ENCODE measurements at regions not wholly inside any gene's neighbourhood (a gene's known extent, or its start where the extent isn't known, plus 50 kb on each side); places are given as distances from the start of the nearest gene placed in this dataset.

DNA sequence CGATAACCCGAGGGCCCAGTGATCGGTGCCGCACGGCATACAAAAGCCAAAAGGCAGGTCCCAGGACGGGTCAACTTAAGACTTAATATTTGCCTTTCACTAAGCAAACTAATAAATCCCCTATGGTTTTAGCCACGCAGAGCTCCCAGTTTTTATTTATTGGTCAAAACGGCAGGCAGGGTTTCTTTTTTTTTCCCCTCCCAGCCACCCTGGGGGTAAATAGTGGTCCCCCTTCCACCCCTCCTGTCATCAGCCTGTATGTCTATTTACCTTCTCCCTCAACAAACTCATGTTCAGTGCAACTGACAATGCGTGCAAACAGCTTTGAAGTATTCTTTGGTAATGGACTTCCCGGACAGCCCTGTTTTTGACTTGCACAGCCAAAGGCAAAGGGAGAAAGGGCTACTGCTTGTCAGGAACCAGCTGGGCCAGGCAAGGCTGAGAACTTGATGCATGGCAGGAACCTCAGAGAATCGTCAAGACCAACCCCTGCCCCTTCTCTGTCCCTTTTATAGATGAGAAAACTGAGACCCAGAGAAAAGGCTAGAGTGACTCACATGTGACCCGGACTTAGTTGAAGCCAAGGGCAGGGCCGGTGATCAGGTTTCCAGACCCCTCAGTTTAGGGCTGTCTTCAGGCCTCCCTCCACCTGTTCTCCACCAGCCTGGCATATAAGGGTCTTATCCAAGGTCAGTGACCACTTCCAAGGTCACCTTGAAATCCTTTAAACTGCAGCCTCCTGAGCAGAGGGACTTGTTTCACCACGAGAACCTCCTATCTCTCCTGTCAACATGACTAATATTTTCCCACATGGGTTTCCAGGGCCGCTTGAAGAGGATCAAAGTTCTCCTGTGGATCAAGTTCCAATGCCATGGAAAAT is 279.0 kb downstream of the SOX9 start:
- H3K27me3 Mint-ChIP-seq = no peaks in the 10 kb centered on the region
- ATAC-seq (ENCODE audit: low read depth) (no peak), DNase-seq (no peak)
- no peaks in the 10 kb centered on the region for H3K36me3 Mint-ChIP-seq
- peaks cover 1% of the 10 kb centered on the region for H3K4me1 Mint-ChIP-seq
- H3K4me3 Mint-ChIP-seq = no peak overlapping the region
- H3K9me3 Mint-ChIP-seq = peaks cover 3% of the 10 kb centered on the region
- H3K27ac Mint-ChIP-seq = no peak overlapping the region
- POLR2A ChIA-PET = no interaction called here

DNA sequence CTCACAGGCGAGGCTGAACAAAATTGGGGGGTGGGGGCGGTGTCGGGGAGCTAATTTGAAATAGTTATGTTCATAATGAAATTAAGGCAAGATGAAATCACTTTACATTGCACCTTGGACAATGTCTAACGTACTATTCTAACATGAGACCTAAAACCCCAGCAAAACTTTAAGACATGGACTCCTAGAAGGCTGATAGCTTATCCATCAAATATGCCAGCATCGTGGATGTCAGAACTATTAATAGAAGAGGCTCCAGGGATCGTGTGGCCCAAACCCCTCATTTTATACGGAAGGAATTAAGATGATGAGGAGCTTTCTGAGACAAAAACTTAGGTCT is 279.6 kb downstream of the SOX9 start:
- no peak for DNase-seq
- H3K27me3 Mint-ChIP-seq = no peaks in the 10 kb centered on the region
- ATAC-seq (ENCODE audit: low read depth) = no peak
- H3K4me3 Mint-ChIP-seq = no peak overlapping the region
- peaks cover 3% of the 10 kb centered on the region for H3K9me3 Mint-ChIP-seq
- no peaks in the 10 kb centered on the region for H3K36me3 Mint-ChIP-seq
- peaks cover 1% of the 10 kb centered on the region for H3K4me1 Mint-ChIP-seq
- H3K27ac Mint-ChIP-seq = no peak overlapping the region
- POLR2A ChIA-PET = no interaction called here

DNA sequence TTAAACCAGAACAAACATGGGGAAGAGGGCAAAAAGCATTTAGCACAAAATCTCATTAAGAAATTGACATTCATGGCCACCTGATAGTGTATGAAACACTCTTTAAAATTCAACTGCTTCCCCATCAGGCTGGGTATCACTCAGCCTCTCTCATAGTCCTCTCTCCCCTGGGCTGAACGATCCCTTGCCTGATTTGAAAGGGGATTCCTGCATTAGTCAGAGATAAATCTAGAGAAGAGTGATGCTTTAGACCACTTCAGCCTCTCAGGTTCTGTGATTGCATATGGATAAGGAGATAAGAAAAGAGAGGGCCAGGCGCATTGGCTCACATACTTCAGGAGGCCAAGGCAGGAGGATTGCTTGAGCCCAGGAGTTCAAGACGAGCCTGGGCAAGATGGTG is 280.0 kb downstream of the SOX9 start:
- H3K4me1 Mint-ChIP-seq = peaks cover 1% of the 10 kb centered on the region
- no peak overlapping the region for H3K27ac Mint-ChIP-seq
- DNase-seq (no peak), ATAC-seq (ENCODE audit: low read depth) (no peak)
- H3K9me3 Mint-ChIP-seq = peaks cover 3% of the 10 kb centered on the region
- H3K36me3 Mint-ChIP-seq = no peaks in the 10 kb centered on the region
- H3K4me3 Mint-ChIP-seq = no peak overlapping the region
- POLR2A ChIA-PET = no interaction called here
- H3K27me3 Mint-ChIP-seq = no peaks in the 10 kb centered on the region

DNA sequence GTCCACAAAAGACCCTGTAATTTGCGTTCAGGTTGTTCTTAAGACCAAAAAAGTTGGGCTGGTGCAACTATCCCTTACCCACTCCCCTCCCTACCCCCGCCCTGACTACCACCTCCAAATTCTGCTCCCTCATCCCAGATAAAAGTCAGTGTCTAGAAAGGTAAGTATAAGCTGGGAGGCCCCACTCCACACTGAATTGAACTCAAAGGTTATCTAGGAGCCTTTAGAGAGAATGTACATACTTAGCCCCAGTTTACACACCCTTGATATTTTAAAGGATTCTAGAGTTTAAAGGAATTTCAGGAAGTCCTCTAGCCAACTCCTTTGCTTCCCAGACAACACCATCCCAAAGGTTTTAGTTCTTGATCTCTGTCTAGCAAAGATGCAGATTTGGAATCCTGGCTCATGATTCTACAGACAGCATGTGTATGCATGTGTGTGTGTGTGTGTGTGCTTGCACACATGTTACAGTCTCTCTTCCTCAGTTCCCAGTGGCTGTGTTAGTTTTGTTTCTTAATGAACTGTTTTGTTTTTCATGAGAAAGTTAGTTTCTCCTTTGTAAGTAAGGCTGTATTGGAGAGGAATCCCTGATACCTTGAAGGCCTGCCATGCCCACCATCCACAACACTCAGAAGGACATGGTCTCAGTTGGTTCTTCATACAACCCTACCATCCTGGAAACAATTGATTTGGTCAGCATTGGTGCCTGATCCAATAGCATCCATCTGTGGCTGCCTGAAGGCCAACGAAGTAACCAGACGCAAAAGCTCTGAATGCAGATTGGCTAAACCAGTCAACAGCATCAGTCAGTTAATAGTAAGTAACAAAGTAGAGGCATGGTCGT is 281.3 kb downstream of the SOX9 start:
- Mint-ChIP-seq H3K9me3 (peaks cover 3% of the 10 kb centered on the region), H3K4me3 (no peak overlapping the region), H3K27ac (no peak overlapping the region), H3K4me1 (peaks cover 1% of the 10 kb centered on the region), H3K27me3 (no peaks in the 10 kb centered on the region), H3K36me3 (no peaks in the 10 kb centered on the region)
- POLR2A ChIA-PET = no interaction called here
- ATAC-seq (ENCODE audit: low read depth) (no peak), DNase-seq (no peak)

DNA sequence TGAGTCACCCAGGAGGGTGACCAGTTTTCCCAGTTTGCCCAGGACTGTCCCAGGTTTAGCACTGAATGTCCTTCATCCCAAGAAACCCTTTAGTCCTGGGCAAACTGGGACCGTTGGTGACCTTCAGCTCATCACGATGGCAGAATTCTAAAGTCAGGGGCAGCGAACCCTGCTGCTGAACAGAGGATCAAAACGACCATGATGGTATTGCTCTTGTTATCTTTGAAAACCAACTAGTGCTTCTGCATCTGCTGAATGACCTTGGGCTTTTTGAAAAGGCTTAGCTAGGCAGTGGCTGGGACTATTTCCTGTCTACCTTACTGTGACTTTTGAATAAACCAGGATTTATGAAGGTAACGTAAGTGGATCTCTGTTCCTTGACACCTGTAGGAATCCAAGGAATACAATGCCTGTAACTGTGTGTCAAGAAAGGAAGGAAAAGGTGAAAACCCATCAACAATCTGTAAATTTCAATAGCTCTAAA is 281.9 kb downstream of the SOX9 start:
- no peak for ATAC-seq (ENCODE audit: low read depth)
- H3K27ac Mint-ChIP-seq = no peak overlapping the region
- H3K4me3 Mint-ChIP-seq = no peak overlapping the region

DNA sequence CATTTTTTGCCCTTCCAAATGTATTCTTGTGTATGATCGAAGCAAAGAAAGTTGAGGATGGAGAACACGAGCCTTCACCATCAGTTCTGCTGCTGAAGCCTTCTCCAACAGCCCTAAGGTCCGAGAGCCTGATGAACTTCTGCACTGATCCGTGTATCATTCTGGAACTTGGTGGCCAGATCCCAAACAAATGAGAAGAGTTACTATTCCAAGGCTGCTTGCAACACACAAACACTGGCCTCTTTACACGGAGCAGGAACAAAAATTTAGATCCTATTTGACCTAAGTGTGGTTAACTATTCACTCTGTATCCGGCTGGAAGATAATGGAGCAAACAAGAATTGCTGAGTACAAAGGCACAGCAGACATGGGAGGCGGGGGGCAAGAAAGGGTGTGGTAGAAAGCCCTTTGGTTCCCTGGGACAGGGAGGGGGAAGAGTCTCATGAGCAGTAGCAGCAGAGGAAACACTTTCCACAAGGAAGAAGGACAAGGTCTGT is 282.9 kb downstream of the SOX9 start:
- H3K27ac Mint-ChIP-seq = no peak overlapping the region
- H3K4me1 Mint-ChIP-seq = no peaks in the 10 kb centered on the region
- POLR2A ChIA-PET = no interaction called here

More for the DNA sequence above, 281.9 kb downstream of the SOX9 start:
- Mint-ChIP-seq H3K36me3 (no peaks in the 10 kb centered on the region), H3K27me3 (no peaks in the 10 kb centered on the region), H3K4me1 (no peaks in the 10 kb centered on the region), H3K9me3 (peaks cover 2% of the 10 kb centered on the region)
- DNase-seq = no peak
- POLR2A ChIA-PET = no interaction called here

DNA sequence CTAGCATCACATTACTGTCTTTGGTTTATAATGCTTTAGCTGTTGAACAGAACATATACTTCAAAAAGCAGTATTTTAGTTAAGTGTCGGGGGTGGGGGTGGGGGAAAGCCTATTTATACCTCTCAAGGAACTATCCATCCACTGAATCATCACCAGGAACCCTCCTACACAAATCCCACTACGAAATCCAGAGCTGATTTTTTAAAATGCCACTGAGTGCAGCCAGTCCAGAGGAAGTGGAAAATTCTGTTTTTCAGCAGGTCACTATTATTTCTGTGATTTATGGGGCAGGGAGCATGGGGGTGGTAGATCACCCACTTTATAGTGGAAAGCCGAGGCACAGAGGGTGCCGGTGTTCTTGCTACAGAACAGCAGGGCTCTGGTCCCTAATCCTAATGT is 284.1 kb downstream of the SOX9 start:
- no peak overlapping the region for H3K4me3 Mint-ChIP-seq
- H3K27ac Mint-ChIP-seq = no peak overlapping the region
- DNase-seq (no peak), ATAC-seq (ENCODE audit: low read depth) (no peak)
- H3K27me3 Mint-ChIP-seq = no peaks in the 10 kb centered on the region
- H3K9me3 Mint-ChIP-seq = peaks cover 1% of the 10 kb centered on the region
- H3K36me3 Mint-ChIP-seq = no peaks in the 10 kb centered on the region
- H3K4me1 Mint-ChIP-seq = no peaks in the 10 kb centered on the region
- POLR2A ChIA-PET = no interaction called here

More for the DNA sequence above, 282.9 kb downstream of the SOX9 start:
- no peak for ATAC-seq (ENCODE audit: low read depth)
- no peaks in the 10 kb centered on the region for H3K27me3 Mint-ChIP-seq
- DNase-seq = no peak
- H3K36me3 Mint-ChIP-seq = no peaks in the 10 kb centered on the region
- peaks cover 1% of the 10 kb centered on the region for H3K9me3 Mint-ChIP-seq
- H3K4me3 Mint-ChIP-seq = no peak overlapping the region

DNA sequence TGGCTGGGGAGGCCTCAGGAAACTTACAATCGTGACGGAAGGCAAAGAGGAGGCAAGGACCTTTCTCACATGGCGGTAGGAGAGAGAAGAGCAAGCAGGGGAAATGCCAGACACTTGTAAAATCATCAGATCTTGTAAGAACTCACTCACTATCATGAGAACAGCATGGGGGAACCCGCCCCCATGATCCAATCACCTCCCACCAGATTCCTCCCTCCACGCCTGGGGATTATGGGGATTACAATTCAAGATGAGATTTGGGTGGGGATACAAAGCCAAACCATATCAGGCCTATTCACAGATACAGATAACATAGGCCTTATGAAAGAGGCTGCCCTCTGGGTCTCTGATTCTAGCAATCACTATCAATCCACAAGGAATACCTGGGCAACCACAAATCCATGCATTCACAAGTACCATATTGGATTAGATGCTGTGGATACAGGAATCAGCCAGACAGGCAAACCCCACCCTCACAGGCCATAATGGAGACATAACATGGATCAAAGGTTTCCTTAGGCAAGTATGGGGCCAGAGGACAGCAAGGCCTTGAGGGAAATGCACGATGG is 284.9 kb downstream of the SOX9 start:
- Mint-ChIP-seq H3K27ac (no peak overlapping the region), H3K4me1 (no peaks in the 10 kb centered on the region)

DNA sequence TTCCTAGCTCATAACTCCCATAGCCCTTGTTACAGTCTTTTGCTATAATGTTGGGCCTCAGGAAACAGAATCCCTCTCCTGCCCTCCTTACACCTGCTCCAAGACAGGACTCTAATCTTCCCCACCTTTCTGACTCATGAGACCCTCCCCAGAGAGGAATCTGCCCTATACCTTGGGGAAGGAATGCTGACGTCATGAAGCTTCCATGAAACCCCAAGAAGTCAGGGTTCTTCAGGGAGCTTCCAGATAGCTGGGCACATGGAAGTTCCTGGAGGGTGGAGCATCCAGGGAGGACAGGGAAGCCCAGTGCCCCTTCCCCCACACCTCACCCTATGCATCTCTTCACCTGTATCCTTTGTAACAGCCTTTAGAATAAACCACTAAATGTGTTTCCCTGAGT is 285.7 kb downstream of the SOX9 start:
- no peak for ATAC-seq (ENCODE audit: low read depth)
- peaks cover 1% of the 10 kb centered on the region for H3K9me3 Mint-ChIP-seq
- DNase-seq = no peak
- no peak overlapping the region for H3K4me3 Mint-ChIP-seq
- H3K27me3 Mint-ChIP-seq = no peaks in the 10 kb centered on the region
- H3K36me3 Mint-ChIP-seq = no peaks in the 10 kb centered on the region
- no peaks in the 10 kb centered on the region for H3K4me1 Mint-ChIP-seq
- no peak overlapping the region for H3K27ac Mint-ChIP-seq
- POLR2A ChIA-PET = no interaction called here

More for the DNA sequence above, 284.9 kb downstream of the SOX9 start:
- POLR2A ChIA-PET = no interaction called here
- no peak overlapping the region for H3K4me3 Mint-ChIP-seq
- H3K27me3 Mint-ChIP-seq = no peaks in the 10 kb centered on the region
- peaks cover 1% of the 10 kb centered on the region for H3K9me3 Mint-ChIP-seq
- H3K36me3 Mint-ChIP-seq = no peaks in the 10 kb centered on the region
- DNase-seq (no peak), ATAC-seq (ENCODE audit: low read depth) (no peak)

DNA sequence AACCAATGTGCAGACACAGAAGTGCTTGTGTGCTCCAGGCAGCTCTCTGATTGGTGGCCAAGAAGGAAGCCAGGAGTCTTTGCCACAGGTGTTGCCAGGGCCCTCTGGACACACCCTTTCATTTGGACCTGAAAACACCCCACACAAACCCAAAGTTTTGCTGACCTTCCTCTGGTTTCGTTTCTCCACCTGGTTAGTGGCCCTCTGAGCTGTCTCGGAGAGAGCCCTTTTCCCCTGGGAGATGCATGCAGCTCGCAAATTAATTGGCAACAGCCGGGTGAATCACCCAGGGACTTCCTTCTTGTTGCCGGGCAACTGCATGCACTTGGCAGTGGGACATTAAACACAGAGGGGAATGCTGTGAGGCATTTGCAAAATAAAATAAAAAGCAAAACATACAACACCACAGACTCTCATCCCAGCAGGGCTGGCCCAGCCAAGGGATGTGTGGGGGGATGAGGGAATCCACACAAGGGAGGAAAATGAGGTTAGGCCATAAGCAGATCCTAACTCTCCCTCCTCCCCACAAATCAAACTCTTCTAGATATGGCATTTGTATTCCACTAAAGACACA is 286.6 kb downstream of the SOX9 start:
- ATAC-seq (ENCODE audit: low read depth) = no peak
- POLR2A ChIA-PET = no interaction called here
- no peaks in the 10 kb centered on the region for H3K9me3 Mint-ChIP-seq
- no peak overlapping the region for H3K27ac Mint-ChIP-seq
- no peak for DNase-seq
- H3K36me3 Mint-ChIP-seq = no peaks in the 10 kb centered on the region
- H3K4me3 Mint-ChIP-seq = no peak overlapping the region
- no peaks in the 10 kb centered on the region for H3K27me3 Mint-ChIP-seq
- no peaks in the 10 kb centered on the region for H3K4me1 Mint-ChIP-seq

DNA sequence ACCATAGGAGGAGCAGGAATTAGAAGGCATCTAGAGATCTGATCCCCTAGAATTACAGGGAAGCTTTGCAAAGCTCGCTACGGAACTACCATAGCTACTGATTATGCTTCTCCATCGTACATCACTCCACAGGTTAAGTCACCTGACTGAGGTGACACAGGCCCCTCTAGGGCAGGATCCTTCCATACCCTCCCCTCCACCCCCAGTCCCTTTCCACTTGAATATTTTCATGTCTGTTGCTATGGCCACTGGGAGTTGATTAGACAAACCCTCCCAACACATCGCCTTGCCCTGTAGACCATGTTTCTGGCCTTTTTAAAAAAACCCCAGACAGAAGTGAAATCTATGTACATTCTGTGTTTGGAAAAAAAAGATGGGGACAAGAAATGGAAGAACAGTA is 287.1 kb downstream of the SOX9 start:
- no peak for DNase-seq
- no peak for ATAC-seq (ENCODE audit: low read depth)
- no peaks in the 10 kb centered on the region for H3K4me1 Mint-ChIP-seq
- POLR2A ChIA-PET = no interaction called here
- H3K36me3 Mint-ChIP-seq = no peaks in the 10 kb centered on the region
- no peak overlapping the region for H3K4me3 Mint-ChIP-seq
- H3K9me3 Mint-ChIP-seq = no peaks in the 10 kb centered on the region
- no peak overlapping the region for H3K27ac Mint-ChIP-seq
- no peaks in the 10 kb centered on the region for H3K27me3 Mint-ChIP-seq

DNA sequence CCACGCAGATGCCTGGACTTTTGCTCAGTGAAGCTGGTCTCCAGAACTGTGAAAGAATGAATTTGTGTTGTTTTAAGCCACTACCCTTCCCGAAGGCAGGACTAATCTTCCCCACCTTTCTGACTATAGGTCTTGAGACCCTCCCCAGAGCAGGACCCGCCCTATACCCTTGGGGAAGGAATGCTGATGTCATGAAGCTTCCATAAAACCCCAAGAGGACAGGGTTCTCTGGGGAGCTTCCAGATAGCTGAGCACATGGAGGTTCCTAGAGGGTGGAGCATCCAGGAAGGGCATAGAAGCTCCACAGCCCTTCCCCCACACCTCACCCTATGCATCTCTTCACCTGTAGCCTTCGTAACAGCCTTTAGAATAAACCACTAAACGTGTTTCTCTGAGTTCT is 287.8 kb downstream of the SOX9 start:
- Mint-ChIP-seq H3K27me3 (no peaks in the 10 kb centered on the region), H3K4me3 (no peak overlapping the region), H3K36me3 (no peaks in the 10 kb centered on the region), H3K27ac (no peak overlapping the region), H3K9me3 (no peaks in the 10 kb centered on the region), H3K4me1 (no peaks in the 10 kb centered on the region)
- POLR2A ChIA-PET = no interaction called here
- no peak for ATAC-seq (ENCODE audit: low read depth)
- DNase-seq = no peak

DNA sequence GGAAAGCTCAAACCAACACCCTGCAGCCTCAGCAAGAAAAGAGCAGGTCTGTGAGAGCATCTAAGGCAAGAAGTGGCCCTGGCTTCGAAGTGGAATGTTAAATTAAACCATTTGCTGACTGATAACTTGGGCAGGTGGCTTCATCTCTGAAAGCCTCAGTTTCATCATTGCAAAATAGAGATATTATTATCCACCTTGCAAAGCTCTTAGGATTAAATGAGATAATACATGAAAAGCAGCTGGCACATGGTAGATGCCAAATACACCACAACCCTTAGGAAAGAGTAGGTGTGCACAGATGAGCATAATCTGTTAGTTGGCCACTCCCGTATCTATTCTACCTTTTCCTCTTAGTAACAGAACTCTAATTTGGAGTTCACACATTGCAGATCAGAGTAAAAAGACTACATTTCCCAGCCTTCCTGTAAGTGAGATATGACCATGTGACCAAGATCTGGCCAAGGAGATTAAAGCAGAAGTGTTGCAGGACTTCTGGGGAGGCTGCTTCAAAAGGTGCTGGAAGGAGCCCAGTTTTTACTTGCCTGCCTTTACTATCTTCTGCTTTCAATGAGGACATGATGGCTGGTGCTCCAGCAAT is 288.7 kb downstream of the SOX9 start:
- Mint-ChIP-seq H3K4me3 (no peak overlapping the region), H3K27me3 (no peaks in the 10 kb centered on the region), H3K4me1 (no peaks in the 10 kb centered on the region), H3K9me3 (no peaks in the 10 kb centered on the region), H3K27ac (no peak overlapping the region), H3K36me3 (no peaks in the 10 kb centered on the region)
- POLR2A ChIA-PET = no interaction called here
- ATAC-seq (ENCODE audit: low read depth) (no peak), DNase-seq (no peak)
